HG03460 (cell line): ENCODE measurements at regions not wholly inside any gene's neighbourhood (a gene's known extent, or its start where the extent isn't known, plus 50 kb on each side); places are given as distances from the start of the nearest gene placed in this dataset.

Experiments used
- ATAC-seq: cut with Tn5 transposase; IDR thresholded peaks from one replicate; pipeline ENCODE4 v1.9.1; 2021; ENCODE audit not compliant: unreplicated experiment

DNA sequence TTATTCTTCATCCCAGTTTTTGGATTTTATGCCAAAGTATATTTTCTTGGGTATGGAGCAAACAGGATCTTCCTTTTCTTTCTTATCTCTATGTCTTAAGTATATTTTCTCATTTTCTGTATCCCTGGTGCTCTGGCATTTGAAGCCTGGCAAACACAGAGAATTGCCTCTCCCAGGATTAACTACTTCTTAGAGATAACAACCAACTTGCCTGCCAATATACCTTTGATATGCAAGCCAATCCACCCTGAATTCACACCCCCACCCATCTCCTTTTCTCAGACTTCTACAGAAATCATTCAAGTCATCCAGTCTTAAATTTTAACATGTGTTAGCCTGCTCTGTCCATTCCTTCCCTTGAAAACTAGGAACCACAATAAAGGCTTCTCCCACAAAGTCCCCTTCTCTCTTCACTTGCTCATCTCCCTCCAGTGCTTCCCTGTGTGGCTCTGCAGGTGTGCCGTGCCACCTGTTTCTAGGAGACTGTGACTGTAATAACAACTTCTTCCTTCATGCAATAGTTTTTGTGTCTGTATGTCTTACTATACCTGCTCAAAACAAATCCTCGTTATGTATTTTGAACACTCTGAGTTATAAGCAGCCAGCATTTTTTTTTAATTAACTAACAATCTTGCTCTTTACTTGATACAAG is 649.7 kb upstream of the RIOK2 start:
- ATAC-seq = no peak

DNA sequence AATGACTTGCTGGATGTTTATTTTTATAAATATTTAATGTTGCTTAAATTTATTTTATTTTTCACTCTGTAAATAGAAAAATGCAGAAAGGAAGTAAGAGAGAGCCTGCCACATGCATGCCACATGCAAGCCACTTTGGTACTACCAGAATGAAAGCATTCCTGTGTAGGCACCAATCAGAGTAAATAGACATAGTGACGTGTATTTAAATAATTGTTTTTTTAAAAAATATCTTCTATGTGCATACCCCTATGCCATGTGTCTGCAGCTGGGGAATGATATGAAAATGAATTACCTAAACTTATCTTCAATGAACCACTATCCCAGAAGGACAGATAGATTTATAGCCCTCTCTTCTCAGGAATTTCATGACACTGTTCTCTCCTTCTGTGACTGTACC is 651.5 kb upstream of the RIOK2 start:
- ATAC-seq = no peak

DNA sequence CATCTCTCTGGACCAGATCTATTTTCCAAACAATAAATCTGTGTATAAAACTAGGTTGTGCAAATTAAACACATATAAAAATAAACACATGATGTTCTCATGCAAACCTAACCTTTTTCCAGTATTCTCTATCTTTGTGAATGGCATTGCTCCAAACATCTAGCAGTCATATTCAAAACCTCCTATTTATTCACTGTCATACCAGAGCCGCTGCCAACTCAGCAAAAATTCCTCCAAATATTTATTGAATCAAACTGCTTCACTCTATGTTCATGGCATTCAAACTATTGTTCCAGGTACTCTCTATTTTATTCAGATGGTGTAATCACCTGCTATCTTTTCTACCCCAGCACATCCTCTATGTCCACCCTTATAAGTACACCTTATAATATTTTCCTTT is 652.1 kb upstream of the RIOK2 start:
- ATAC-seq = no peak

DNA sequence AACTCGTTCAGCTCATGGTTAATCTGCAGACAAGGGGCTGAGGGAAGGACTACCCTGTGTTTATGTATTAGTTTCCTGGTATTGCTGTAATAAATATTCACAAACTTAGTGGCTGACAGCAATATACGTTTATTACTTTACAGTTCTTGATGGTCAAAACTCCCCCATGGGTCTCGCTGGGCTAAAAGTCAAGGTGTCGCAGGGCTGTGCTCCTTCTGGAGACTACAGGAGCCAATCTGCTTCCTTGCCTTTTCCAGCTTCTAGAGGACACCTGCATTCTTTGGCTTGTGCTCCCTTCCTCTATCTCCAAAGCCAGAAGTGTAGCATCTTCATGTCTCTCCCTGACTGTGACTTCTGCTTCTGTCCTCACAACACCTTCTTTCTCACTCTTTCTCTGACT is 653.8 kb upstream of the RIOK2 start:
- ATAC-seq = no peak

DNA sequence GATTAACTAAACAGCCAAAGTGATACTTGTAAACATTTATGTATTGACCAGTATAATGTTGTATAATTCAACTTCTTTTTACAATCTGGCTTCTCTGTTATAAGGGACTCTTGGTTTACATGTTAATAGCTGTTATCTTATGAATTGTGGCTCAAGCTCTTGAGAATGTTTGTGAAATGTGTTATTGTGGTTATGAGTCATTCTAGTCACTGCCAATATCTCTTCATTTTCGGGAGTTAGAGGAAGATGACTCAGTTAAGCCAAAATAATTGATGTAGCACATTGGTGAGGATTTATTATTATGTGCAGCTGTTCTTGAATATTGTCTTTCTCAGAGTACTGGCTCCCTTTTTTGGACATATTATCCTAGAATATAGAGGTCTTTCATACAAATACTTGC is 655.2 kb upstream of the RIOK2 start:
- ATAC-seq = peak; percentile 88

DNA sequence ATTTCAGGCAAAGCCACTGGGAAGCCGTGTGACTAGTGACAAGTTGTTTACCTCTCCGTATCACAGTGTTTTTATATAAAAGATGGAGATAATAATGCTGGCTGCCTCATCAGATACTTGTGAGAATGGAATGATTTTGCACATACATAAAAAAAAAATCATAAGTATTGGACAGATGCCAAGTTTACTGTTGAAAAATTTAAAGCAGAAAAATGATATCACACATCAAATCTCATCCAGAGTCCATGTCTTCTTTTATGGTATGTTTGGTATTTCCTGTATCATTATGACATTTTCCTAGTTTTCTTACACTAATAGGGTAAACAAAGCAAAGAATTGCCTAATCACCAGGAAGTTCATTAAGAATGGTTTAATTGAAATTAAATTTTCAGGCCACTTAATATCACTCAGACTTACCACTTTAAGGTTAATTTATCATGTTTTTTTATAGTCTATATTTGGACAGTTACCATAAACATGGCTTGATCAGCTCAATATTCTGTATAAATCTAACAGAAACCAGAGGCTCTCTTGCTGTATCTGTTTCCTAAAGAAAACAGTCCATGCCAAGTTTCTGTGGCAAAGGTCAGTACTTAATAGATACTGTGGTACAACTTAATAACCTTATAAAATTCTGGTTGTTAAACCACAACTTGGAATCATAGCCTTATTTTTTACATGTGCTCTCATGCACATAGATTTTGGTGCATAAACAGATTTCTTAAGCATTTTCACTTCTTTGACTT is 656.5 kb upstream of the RIOK2 start:
- ATAC-seq = no peak

DNA sequence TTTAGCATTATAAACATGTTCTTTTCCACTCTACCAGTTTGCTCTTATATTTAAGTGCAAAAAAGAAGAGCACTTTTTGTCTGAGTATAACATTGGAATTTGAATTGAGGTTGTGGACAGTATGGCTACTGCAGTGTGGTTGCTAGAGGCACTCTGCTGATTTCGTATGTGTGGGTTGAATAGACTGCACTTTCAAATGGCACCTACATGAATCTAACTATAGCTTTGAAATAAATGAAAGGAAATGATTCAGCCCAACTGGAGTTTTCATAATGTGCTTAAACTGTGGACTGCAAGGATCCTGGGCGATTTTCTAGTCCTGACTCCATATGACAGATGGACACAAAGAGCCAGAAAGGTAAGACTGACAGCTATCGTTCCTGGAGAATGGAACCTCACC is 657.6 kb upstream of the RIOK2 start:
- no peak for ATAC-seq

DNA sequence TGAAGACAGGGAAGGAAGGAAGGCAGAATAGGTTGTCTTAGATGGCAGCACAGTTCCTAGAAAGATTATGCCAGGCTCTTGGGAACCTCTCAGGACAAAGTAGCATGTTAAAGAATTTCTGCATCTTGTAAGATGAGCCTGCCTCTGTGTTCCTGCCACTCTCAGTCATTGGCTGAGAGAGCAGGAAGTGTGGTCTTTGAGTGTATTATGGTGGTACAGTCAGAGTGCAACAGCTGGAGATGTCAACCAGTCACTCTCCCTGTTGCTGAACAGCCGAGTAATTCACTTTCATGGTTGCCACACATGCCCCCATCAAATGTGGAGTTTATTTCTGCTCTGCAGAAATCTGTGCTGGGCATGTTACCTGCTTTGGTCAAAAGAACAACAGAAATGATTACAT is 659.6 kb upstream of the RIOK2 start:
- ATAC-seq = no peak

DNA sequence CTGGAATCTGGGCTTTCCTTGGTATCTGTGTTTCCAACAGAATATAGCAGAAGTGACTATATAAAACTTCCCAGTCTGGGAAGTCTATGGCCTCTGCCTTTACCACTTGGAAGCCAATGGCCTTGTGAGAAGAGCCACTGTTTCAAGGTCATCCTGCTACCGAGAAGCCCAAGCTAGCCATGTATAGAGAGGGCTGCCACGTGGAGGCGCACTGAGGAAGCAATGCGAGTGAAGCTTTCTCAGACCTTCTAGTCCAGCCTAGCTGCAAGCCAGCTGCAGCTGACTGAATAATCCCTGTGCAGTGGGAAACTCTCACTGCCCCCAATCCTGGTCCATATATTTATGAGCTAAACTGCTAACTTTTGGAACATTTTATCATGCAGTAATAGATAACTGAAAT is 661.8 kb upstream of the RIOK2 start:
- ATAC-seq = no peak

DNA sequence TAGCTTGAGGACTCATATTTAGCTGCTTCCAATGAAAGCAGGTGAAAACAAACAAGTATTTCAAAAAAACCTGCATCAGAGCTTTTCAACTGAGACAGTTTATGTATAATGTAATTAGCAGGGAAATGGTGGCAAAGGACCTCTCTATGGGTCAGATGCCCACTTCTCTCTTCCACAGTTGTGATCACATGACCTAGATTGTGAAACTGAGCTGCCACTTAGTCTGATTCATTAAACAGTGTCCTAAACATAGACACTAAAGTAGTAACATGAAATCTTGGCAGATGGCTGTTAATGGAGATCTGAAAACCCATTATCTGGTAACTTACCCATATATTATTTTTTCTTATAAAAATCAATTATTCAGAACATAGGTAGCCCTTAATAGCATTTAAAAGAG is 663.6 kb upstream of the RIOK2 start:
- ATAC-seq = no peak

DNA sequence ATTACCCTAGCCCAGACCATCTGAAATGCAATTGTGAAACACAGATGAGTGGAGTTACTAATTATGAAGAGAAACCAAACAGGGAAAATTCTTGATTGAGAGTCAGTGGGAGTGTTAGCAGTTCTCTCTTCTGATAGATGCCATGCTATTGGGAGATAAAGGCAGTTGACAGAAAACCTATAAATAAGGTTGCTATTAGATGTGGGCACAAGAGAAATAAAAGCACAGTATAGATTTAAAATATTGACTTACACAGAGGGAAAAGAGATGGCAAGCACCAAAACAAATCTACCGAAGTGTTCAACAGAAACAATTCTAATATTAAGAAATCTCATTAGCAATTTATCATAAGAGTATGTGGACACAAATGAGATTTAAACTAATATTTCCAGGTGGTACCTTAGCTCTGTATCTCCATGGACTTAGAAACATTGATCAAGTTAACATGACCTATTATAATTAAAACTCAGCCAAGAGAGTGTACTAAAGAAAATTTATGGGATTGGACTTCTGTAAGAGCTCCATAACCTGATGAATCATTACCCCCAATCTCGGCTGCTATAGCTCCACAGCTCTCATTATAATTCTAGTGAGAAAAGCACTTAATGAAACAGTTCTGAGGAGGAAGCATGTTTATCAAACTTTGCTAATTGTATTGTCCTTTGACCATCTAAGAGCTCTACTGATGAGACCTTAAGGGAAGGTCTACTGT is 665.0 kb upstream of the RIOK2 start:
- no peak for ATAC-seq

DNA sequence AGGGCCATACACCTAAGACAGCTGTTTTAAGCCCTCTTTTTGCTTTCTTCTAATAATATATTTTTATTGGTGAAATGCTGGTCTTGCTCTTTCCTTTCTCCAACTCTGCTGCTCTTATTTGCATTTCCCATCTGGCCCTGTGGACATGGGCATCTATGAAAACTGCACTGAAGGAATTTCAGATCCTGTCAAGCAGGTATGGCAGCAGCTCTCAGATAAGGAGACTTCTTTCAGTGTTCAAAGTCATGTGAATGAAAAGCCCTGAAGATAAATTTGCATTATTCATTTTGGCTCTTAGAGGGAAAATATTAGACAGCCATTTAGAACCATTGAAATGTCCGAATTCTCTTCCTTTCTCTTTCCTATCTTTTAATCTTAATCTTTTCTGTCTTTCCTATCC is 668.0 kb upstream of the RIOK2 start:
- ATAC-seq = no peak

DNA sequence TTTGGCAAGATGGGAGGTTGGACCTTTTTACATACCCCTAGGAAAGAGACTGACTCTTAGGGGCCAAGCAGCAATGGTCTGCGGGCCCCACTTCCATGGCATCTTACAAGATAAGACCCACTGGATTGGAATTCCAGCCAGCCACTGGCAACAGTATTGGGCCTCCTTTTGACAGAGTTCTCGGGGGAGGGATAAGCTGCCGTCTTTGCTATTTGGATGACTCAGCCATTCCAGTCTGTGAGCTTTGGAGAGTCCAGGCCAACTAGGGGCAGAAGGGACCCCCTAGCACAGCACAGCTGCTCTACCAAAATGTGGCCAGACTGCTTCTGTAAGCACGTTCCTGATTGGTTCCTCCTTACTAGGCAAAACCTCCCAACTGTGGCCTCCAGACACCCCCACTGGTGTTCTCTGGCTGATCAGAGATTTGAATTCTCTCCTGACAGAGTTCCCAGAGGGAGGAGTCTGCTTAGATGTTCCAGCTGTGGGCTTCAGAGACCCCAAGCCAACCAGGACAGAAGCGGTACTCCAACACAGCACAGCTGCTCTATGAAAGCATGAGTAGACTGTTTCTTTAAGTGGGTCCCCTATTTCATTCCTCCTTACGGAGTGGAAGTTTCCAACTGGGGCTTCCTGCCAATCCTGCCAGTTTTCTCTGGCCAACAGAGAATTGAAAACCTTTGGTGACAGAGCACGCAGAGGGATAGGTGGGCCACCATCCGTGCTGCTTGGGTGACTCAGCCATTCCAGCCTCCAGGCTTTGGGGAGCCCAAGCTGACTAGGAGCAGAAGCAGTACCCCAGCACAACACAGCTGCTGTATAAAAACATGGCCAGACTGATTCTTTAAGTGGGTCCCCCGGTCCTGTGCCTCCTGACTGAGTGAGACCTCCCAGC is 672.1 kb upstream of the RIOK2 start:
- ATAC-seq = no peak

DNA sequence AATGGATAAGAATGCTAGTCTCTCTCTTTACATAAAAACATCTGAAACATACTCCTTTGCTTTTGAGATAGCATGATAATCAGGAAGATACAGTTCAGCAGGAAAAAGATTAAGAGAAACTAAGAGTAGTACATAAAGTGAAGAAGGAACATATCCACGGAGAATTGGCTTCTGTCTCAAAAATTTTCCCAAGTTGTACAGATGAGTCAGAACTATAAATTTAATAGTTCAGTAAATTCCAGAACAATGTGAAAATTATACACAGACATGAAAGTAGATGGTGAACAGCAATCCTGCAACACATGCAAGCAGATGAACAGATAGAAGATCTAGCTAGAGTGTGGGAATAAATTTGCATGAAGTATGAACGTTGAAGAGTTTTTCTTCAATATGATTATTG is 691.4 kb upstream of the RIOK2 start:
- ATAC-seq = no peak

DNA sequence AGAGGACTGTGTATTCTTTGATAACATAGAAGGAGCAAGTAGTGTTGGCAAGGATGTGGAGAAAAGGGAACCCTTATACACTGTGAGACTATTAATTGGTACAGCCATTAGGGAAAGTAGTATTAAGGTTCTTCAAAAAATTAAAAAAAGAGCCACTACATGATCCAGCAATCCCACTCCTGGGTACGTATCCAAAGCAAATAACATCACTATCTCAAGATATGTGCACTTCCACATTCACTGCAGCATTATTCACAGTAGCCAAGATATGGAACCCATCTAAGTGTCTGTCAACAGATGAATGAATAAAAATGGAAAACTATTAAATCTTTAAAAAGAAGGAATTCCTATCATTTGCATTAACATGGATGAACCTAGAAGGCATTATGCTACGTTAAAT is 693.2 kb upstream of the RIOK2 start:
- ATAC-seq = no peak

DNA sequence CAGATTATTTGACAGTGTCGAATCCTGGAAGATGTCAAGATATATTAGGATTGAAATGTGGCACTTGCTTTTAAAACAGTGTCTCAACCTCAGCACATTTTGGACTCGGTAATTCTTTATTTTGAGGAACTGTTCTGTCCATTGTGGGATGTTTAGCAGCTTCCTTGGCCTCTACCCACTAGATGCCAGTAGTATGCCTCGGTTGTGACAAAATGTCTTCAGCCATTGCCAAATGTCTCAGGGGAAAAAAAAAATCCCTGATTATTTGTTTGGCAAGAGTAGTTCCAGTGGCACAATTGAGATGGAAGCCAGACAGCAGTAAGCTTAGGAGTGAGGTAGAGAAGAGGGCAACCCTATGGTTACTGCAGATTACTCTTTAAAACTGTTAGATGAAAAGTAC is 694.5 kb upstream of the RIOK2 start:
- ATAC-seq = no peak

DNA sequence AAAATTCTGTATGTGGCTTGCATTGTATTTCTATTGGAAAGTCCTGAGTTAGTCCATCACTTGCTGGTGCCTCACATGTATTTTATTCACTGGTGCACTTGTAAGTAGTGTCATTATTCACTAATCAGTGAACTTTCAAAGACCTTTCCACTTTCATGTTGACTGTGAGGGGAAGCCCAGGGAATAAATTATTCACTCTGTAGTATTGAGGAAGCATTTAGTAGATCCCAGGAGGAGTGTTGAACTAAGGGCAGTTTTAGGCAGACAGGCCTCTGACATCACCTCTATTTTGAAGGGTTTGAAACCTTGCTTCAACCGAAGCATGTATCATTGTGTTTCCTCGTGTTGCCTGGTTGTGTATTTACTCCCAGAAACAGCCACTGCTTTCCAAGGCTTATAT is 705.4 kb upstream of the RIOK2 start:
- peak; percentile 97 for ATAC-seq

DNA sequence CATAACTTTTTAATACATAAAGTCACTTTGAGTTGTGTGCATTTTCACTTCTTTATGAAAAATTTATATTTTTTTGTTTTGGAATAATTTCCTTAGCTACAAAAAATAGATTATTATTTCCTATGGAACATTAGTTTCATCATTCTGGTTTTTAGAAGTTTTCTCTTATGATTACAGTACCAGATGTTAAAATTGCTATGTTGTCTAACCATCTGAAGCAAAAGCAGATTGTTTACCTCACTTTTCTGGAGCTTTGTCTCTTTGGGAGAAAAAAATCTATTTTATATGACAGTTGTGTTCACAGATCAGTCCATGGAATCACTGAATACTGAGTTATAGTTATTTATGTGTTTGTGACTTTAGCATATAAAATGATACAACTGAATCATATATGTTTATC is 708.9 kb upstream of the RIOK2 start:
- ATAC-seq = no peak

DNA sequence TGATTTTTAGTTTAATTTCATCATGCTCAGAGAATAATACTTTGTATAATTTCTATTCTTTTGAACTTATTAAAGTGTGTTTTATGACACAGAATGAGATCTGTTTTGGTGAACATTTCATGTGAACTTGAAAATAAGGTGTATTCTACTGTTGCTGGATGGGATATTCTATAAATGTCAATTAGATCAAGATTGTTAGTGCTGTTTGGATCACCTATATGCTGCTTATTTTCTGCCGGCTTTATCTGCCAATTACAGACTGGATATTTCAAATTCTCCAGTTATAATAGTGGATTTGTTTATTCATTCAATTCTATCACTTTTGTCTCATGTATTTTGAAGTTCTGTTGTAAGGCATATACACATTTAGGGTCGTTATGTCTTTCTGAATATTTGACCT is 720.7 kb upstream of the RIOK2 start:
- no peak for ATAC-seq

DNA sequence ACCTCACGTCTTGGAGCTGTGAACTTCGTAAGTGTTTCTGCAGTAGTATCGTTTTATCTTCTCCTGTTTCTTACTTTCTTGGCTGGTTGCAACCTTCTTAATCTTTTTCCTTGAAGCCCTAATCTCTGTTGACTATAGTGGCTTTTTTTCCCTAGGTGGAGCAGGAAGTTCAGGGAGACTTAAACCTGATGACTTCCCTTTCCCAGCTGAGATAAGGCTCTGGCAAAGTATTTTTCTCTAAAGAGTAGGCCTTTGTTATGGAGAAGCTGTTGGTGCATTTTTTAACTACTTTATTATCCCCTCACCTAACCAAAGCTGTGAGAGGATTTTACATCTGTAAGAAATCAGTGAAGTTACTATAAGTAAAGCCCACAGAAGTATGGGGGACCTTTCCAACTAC is 723.1 kb upstream of the RIOK2 start:
- ATAC-seq = no peak

DNA sequence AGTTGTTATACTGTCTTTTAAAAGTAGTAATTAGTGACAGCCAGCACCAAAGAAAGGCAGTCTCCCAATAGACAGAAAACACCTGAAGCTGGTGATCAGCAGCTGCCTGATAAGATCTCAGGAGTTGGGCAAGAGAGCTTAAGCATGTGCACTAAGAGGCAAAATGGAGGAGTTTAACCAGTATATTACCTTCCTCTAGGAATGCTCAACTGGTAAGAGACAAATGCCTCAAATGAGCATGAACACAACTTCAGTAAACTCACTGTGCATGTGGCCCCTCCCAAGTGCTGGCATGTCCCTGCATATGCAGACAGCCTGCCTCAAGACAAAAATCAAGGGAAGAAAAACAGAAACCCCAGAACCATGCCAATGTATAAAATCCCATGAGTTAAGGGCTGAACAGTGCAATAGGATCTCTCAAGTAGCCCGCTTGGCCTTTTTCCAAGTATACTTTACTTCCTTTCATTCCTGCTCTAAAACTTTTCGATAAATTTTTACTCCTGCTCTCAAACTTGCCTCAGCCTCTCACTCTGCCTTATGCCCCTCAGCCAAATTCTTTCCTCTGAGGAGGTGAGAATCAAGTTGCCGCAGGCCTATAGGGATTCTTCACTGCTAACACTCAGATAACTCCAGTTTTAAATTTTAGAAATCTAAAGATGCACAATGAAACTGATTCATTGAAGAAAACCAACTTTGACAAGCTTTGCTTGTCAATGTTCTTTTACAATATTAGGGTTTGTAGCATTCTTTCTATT is 724.8 kb upstream of the RIOK2 start:
- ATAC-seq = no peak
